Panc1 (cell line): ENCODE measurements at regions not wholly inside any gene's neighbourhood (a gene's known extent, or its start where the extent isn't known, plus 50 kb on each side); places are given as distances from the start of the nearest gene placed in this dataset.

Source experiments
- ATAC-seq: fragments of 200-7000 bp; cut with Tn5 transposase; 2 replicates; pipeline ENCODE4 v1.9.1; 2020; ENCODE audit warnings: mild to moderate bottlenecking, moderate library complexity
- BruUV-seq: library from RNA; stranded (reverse); fragments of 400-500 nt; replicated peaks from 2 replicates; lab custom pipeline; 2021; lab: Mats Ljungman, UMichigan
- CTCF ChIA-PET: fragments of 300-600 bp; sonication (Branson Sonifier 250); formaldehyde crosslinking; loops from one replicate; lab custom pipeline; 2022; ENCODE audit warnings: antibody characterized with exemption; lab: Charles Lee
- POLR2A ChIA-PET: fragments of 300-600 bp; sonication (Branson Sonifier 250); formaldehyde crosslinking; loops from one replicate; lab custom pipeline; 2022; ENCODE audit warnings: antibody characterized with exemption; lab: Charles Lee
- DNase-seq: peaks from one replicate; pipeline ENCODE4 v3.0.0-alpha.2; 2010; ENCODE audit warnings: low read depth, low spot score
- H3K27ac ChIP-seq: 2 replicates; pipeline ENCODE4 v1.5.1; 2011; ENCODE audit warnings: mild to moderate bottlenecking, low read length, inconsistent platforms
- H3K27me3 ChIP-seq: fragments of 200-500 bp; sonication (Bioruptor generic); 2 replicates; pipeline ENCODE4 v1.6.0; 2014; ENCODE audit warnings: low read length, inconsistent platforms; ENCODE audit not compliant: control insufficient read depth, insufficient read depth
- H3K36me3 ChIP-seq: fragments of 200-500 bp; sonication (Bioruptor generic); 2 replicates; pipeline ENCODE4 v1.5.1; 2014; ENCODE audit warnings: inconsistent platforms, mild to moderate bottlenecking, low read length, moderate library complexity; ENCODE audit not compliant: control insufficient read depth, insufficient read depth
- H3K4me1 ChIP-seq: 2 replicates; pipeline ENCODE4 v1.5.1; 2011; ENCODE audit warnings: inconsistent platforms, mild to moderate bottlenecking, low read length, moderate library complexity; ENCODE audit not compliant: control insufficient read depth, insufficient read depth
- H3K4me3 ChIP-seq, 2 experiments: 2 replicates each; pipeline ENCODE4 v1.5.1; 2011 to 2012; ENCODE audit warnings: low read depth in 2 of 2, low read length in 2 of 2, mild to moderate bottlenecking in 2 of 2, inconsistent platforms in 1 of 2, moderate library complexity in 1 of 2
- H3K9me3 ChIP-seq: fragments of 200-500 bp; sonication (Bioruptor generic); 2 replicates; pipeline ENCODE4 v1.5.1; 2014; ENCODE audit warnings: low read depth, mild to moderate bottlenecking, inconsistent platforms, low read length, moderate library complexity; ENCODE audit not compliant: control insufficient read depth, insufficient read depth
- CTCF ChIP-seq: fragments of 450-650 bp; IDR thresholded peaks from 2 replicates; pipeline ENCODE4 v1.5.1; 2017; ENCODE audit warnings: mild to moderate bottlenecking
- POLR2AphosphoS5 ChIP-seq: IDR thresholded peaks from 2 replicates; pipeline ENCODE4 v1.6.1; 2012; ENCODE audit warnings: mild to moderate bottlenecking, low read depth, low read length, moderate library complexity
- REST ChIP-seq, 2 experiments: IDR thresholded peaks; 2 replicates each; pipeline ENCODE4 v1.6.1; 2011 to 2012; ENCODE audit warnings: low read depth in 2 of 2, control low read depth in 1 of 2, low read length in 1 of 2, mild to moderate bottlenecking in 1 of 2, moderate library complexity in 1 of 2; ENCODE audit not compliant: insufficient read depth in 1 of 2
- SIN3A ChIP-seq: IDR thresholded peaks from 2 replicates; pipeline ENCODE4 v1.6.1; 2012; ENCODE audit warnings: low read depth, mild to moderate bottlenecking, low read length, moderate library complexity, borderline replicate concordance; ENCODE audit not compliant: insufficient read depth
- TCF7L2 ChIP-seq: IDR thresholded peaks from 2 replicates; pipeline ENCODE4 v1.6.1; 2011; ENCODE audit warnings: mild to moderate bottlenecking, low read depth, low read length, inconsistent platforms
- in situ Hi-C: cut with HindIII; loops from 2 replicates; pipeline ENCODE4 v1.10.0; 2016; ENCODE audit warnings: low sequenced_read_pairs, low pct_unique_long_range_greater_than_20kb
- intact Hi-C: fragments of 100-400 bp; cut with micrococcal nuclease; formaldehyde crosslinking; loops from one replicate; pipeline ENCODE4 v1.10.0; 2022; ENCODE audit not compliant: unreplicated experiment

- BruUV-seq, result no TSS peak
Observed at GRCh38 chr3:152729906-152730305, 105.0 kb upstream of the P2RY1 start.

GRCh38 chr3:152731511-152731910 lies 103.4 kb upstream of the P2RY1 start:
- intact Hi-C loops, result no loop called here
- Histone ChIP-seq H3K4me1 (no peaks in the 10 kb centered on the region), H3K27ac (no peak overlapping the region), H3K36me3 (no peaks in the 10 kb centered on the region), H3K9me3 (no peaks in the 10 kb centered on the region), H3K27me3 (no peaks in the 10 kb centered on the region), H3K4me3 (no peak overlapping the region)
- in situ Hi-C loops, result no loop called here
- ChIA-PET CTCF (no interaction called here), POLR2A (no interaction called here)
- TF ChIP-seq REST (IDR thresholded peaks at IDR 0.05; ENCODE audit: insufficient read depth in 1 of 2, low read depth in 2 of 2, low read length in 1 of 2) (no peak), POLR2AphosphoS5 (no peak), CTCF (no peak), SIN3A (no peak), TCF7L2 (no peak)
- DNase-seq (no peak), ATAC-seq (no peak)
- no TSS peak for BruUV-seq

More at GRCh38 chr3:152729906-152730305, 105.0 kb upstream of the P2RY1 start:
- Histone ChIP-seq H3K4me3 (no peak overlapping the region), H3K36me3 (no peaks in the 10 kb centered on the region), H3K4me1 (no peaks in the 10 kb centered on the region), H3K27me3 (no peaks in the 10 kb centered on the region), H3K27ac (no peak overlapping the region), H3K9me3 (no peaks in the 10 kb centered on the region)
- DNase-seq (no peak), ATAC-seq (no peak)
- intact Hi-C loops (no loop called here), in situ Hi-C loops (no loop called here)
- ChIA-PET CTCF (no interaction called here), POLR2A (no interaction called here)
- no peak for TF ChIP-seq CTCF
- no peak for TF ChIP-seq SIN3A
- TF ChIP-seq REST (IDR thresholded peaks at IDR 0.05; ENCODE audit: insufficient read depth in 1 of 2, low read depth in 2 of 2, low read length in 1 of 2), result no peak
- TF ChIP-seq TCF7L2, result no peak
- no peak for TF ChIP-seq POLR2AphosphoS5
